HL-60 (cell line): ENCODE measurements at regions not wholly inside any gene's neighbourhood (a gene's known extent, or its start where the extent isn't known, plus 50 kb on each side); places are given as distances from the start of the nearest gene placed in this dataset.

ENCODE experiments used
- GABPA ChIP-seq: IDR thresholded peaks from 2 replicates; pipeline ENCODE4 v1.6.1; 2012; ENCODE audit warnings: low read depth
- POLR2AphosphoS5 ChIP-seq: IDR thresholded peaks from 2 replicates; pipeline ENCODE4 v1.6.1; 2012; ENCODE audit warnings: low read depth
- TF ChIP-seq, protein P1 (sequence below): IDR thresholded peaks from one replicate; pipeline ENCODE4 v1.5.1; 2011; ENCODE audit warnings: low read length, control low read depth, inconsistent platforms; ENCODE audit not compliant: insufficient read depth
- TF ChIP-seq, protein P2 (sequence below): IDR thresholded peaks from 2 replicates; pipeline ENCODE4 v1.6.1; 2012; ENCODE audit warnings: low read depth; ENCODE audit not compliant: insufficient replicate concordance

DNA sequence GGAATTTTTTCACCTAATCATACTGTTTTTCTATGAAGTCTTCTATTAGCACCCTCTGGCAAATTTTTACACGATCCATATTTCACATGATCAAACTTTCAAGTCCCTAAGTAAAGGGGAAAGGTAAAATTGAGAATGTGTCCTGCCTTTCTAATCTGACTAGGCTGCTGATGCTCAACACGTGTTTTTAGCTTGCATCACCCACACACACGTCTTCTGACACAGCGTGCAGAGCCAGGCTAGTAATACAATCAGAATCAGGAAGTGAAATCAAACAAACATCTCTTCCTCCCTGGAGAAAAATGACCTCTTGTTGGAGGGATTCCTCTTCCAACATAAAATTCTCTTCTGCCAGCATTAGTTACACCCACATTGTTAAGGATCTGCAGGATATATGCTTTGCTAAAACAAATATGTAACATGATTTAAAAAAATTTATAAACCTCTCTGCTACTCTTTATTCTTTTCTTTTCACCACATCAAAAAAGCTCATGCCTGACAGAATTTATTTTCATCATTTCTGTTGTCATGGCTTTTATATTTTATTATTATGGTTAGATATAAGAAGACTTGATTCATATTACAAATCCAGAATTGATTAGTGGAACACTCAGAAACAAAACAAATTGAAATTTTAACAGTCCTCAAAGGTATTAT, 122.4 kb downstream of the RAP2B start:
- TF ChIP-seq, protein P1, sequence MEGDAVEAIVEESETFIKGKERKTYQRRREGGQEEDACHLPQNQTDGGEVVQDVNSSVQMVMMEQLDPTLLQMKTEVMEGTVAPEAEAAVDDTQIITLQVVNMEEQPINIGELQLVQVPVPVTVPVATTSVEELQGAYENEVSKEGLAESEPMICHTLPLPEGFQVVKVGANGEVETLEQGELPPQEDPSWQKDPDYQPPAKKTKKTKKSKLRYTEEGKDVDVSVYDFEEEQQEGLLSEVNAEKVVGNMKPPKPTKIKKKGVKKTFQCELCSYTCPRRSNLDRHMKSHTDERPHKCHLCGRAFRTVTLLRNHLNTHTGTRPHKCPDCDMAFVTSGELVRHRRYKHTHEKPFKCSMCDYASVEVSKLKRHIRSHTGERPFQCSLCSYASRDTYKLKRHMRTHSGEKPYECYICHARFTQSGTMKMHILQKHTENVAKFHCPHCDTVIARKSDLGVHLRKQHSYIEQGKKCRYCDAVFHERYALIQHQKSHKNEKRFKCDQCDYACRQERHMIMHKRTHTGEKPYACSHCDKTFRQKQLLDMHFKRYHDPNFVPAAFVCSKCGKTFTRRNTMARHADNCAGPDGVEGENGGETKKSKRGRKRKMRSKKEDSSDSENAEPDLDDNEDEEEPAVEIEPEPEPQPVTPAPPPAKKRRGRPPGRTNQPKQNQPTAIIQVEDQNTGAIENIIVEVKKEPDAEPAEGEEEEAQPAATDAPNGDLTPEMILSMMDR: no peak
- TF ChIP-seq, protein P2, sequence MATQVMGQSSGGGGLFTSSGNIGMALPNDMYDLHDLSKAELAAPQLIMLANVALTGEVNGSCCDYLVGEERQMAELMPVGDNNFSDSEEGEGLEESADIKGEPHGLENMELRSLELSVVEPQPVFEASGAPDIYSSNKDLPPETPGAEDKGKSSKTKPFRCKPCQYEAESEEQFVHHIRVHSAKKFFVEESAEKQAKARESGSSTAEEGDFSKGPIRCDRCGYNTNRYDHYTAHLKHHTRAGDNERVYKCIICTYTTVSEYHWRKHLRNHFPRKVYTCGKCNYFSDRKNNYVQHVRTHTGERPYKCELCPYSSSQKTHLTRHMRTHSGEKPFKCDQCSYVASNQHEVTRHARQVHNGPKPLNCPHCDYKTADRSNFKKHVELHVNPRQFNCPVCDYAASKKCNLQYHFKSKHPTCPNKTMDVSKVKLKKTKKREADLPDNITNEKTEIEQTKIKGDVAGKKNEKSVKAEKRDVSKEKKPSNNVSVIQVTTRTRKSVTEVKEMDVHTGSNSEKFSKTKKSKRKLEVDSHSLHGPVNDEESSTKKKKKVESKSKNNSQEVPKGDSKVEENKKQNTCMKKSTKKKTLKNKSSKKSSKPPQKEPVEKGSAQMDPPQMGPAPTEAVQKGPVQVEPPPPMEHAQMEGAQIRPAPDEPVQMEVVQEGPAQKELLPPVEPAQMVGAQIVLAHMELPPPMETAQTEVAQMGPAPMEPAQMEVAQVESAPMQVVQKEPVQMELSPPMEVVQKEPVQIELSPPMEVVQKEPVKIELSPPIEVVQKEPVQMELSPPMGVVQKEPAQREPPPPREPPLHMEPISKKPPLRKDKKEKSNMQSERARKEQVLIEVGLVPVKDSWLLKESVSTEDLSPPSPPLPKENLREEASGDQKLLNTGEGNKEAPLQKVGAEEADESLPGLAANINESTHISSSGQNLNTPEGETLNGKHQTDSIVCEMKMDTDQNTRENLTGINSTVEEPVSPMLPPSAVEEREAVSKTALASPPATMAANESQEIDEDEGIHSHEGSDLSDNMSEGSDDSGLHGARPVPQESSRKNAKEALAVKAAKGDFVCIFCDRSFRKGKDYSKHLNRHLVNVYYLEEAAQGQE: no peak
- TF ChIP-seq GABPA (no peak), POLR2AphosphoS5 (no peak)
